ENCODE measurements at regions not wholly inside any gene's neighbourhood (a gene's known extent, or its start where the extent isn't known, plus 50 kb on each side); places are given as distances from the start of the nearest gene placed in this dataset.

DNA sequence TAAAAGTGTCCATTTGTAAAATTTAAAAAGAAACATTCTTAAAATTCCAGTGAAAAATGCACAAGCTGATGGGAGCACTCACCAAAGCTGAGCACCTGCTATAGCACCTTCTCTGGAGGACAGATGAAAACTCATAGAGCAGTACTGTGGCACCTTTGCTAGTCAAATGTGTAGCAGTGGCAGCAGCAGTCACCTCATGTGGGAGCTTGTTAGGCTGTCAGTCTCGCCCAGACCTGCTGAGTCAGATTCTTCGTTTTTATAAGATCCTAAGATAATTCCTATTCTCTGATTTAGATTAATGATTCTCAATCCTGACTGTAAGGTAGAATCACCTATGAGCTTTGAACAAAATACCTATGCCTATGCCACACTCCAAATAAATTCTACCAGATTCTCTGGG lies 325.8 kb downstream of the RPL10L start:
- no peaks in the 10 kb centered on the region for H3K36me3 Mint-ChIP-seq (ENCODE audit: low read depth)
- no peak overlapping the region for H3K4me3 Mint-ChIP-seq (ENCODE audit: unreplicated experiment)
- peaks cover 7% of the 10 kb centered on the region for H3K27me3 Mint-ChIP-seq (ENCODE audit: low read depth)
- H3K9me3 Mint-ChIP-seq (ENCODE audit: low read depth) = no peaks in the 10 kb centered on the region
- no peak for TF ChIP-seq CTCF (IDR thresholded peaks at IDR 0.05)
- DNase-seq (ENCODE audit: low spot score) = no peak
- H3K4me1 Mint-ChIP-seq (ENCODE audit: low read depth) = no peaks in the 10 kb centered on the region
- H3K27ac Mint-ChIP-seq (ENCODE audit: unreplicated experiment) = no peak overlapping the region

DNA sequence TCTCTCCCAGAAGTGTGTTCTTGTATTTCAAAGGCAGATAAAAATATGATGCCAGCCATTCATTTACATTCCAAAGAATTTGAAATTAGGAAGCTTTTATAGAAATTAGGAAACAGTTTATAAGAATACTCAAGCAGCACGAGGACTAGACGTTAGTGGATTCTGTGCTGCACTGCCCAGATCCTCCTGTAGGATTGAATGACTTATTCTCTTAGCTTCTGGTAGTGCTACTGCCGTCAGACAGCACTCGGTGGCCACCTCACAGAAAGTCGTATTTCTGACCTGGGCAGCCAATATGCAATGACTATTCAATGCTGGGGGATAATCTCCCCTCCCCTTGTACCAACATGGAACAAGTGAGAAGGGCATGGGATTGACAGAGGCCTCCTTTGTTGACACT lies 326.4 kb downstream of the RPL10L start:
- H3K27me3 Mint-ChIP-seq (ENCODE audit: low read depth) = peaks cover 7% of the 10 kb centered on the region
- DNase-seq (ENCODE audit: low spot score) = no peak
- no peaks in the 10 kb centered on the region for H3K9me3 Mint-ChIP-seq (ENCODE audit: low read depth)
- no peaks in the 10 kb centered on the region for H3K4me1 Mint-ChIP-seq (ENCODE audit: low read depth)
- no peak overlapping the region for H3K27ac Mint-ChIP-seq (ENCODE audit: unreplicated experiment)
- no peak overlapping the region for H3K4me3 Mint-ChIP-seq (ENCODE audit: unreplicated experiment)
- H3K36me3 Mint-ChIP-seq (ENCODE audit: low read depth) = no peaks in the 10 kb centered on the region
- no peak for TF ChIP-seq CTCF (IDR thresholded peaks at IDR 0.05)

DNA sequence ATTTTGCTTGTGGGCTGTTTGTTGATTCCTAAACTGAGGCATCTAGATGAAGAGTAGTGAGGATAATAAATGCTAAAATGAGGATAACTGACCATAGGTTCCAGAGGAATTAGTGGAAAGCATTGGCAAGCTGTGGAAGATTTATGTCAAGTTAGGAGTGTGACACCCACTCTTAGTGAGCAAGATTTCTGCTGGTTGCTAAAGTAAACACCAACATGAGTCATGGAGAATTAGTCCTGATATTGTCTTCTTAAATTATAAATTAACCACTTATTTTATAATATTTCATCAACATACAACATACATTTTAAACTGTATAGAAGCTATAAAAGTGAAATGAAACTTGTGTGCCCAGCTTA lies 328.2 kb downstream of the RPL10L start:
- Mint-ChIP-seq H3K4me1 (ENCODE audit: low read depth) (no peaks in the 10 kb centered on the region), H3K9me3 (ENCODE audit: low read depth) (no peaks in the 10 kb centered on the region), H3K27me3 (ENCODE audit: low read depth) (peaks cover 5% of the 10 kb centered on the region), H3K4me3 (ENCODE audit: unreplicated experiment) (no peak overlapping the region), H3K36me3 (ENCODE audit: low read depth) (no peaks in the 10 kb centered on the region), H3K27ac (ENCODE audit: unreplicated experiment) (no peak overlapping the region)
- no peak for TF ChIP-seq CTCF (IDR thresholded peaks at IDR 0.05)
- DNase-seq (ENCODE audit: low spot score) = no peak

- no peak for DNase-seq (ENCODE audit: low spot score)
- H3K9me3 Mint-ChIP-seq (ENCODE audit: low read depth) = no peaks in the 10 kb centered on the region
- no peaks in the 10 kb centered on the region for H3K36me3 Mint-ChIP-seq (ENCODE audit: low read depth)
- peaks cover 5% of the 10 kb centered on the region for H3K27me3 Mint-ChIP-seq (ENCODE audit: low read depth)
- H3K4me1 Mint-ChIP-seq (ENCODE audit: low read depth) = no peaks in the 10 kb centered on the region
- no peak overlapping the region for H3K4me3 Mint-ChIP-seq (ENCODE audit: unreplicated experiment)
- no peak overlapping the region for H3K27ac Mint-ChIP-seq (ENCODE audit: unreplicated experiment)
- TF ChIP-seq CTCF (IDR thresholded peaks at IDR 0.05) = no peak
These were observed 328.7 kb downstream of the RPL10L start for GRCh38 chr14:46322730-46323403.

- no peak for TF ChIP-seq CTCF (IDR thresholded peaks at IDR 0.05)
- H3K36me3 Mint-ChIP-seq (ENCODE audit: low read depth) = no peaks in the 10 kb centered on the region
- H3K9me3 Mint-ChIP-seq (ENCODE audit: low read depth) = no peaks in the 10 kb centered on the region
- no peak for DNase-seq (ENCODE audit: low spot score)
- peaks cover 7% of the 10 kb centered on the region for H3K27me3 Mint-ChIP-seq (ENCODE audit: low read depth)
- H3K4me1 Mint-ChIP-seq (ENCODE audit: low read depth) = no peaks in the 10 kb centered on the region
- no peak overlapping the region for H3K27ac Mint-ChIP-seq (ENCODE audit: unreplicated experiment)
- H3K4me3 Mint-ChIP-seq (ENCODE audit: unreplicated experiment) = no peak overlapping the region
These were observed 329.5 kb downstream of the RPL10L start for GRCh38 chr14:46322076-46322475.

Data from chondrocyte (in vitro differentiated cells).